GM19438 (cell line): ENCODE measurements at regions not wholly inside any gene's neighbourhood (a gene's known extent, or its start where the extent isn't known, plus 50 kb on each side); places are given as distances from the start of the nearest gene placed in this dataset.
"Not testable (repeated sequence)": the region's sequence is repeated elsewhere in the genome, so short reads cannot be mapped to it uniquely, and the experiment has no call there.

ENCODE experiments used
- ATAC-seq: cut with Tn5 transposase; IDR thresholded peaks from one replicate; pipeline ENCODE4 v1.9.1; 2021; ENCODE audit warnings: low read depth; ENCODE audit not compliant: unreplicated experiment

DNA sequence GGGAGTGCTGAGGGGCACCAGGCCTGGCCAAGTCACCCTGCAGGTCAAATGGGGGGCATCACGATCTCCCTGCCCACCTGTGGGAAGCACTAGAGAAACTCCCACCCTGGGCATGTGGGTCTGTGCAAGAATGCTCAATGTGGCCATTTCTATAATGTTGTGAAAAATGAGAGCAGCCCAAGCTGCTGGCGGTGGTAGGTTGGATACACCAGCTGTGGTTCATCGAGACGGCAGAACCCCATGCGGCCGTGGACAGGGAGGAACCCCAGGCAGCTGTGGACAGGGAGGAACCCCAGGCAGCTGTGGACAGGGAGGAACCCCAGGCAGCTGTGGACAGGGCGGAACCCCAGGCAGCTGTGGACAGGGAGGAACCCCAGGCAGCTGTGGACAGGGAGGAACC is 129.1 kb downstream of the BRD1 start:
- not testable (repeated sequence) for ATAC-seq

- ATAC-seq: no peak
Measured at GRCh38 chr22:49697047-49697446, 130.6 kb downstream of the BRD1 start.

DNA sequence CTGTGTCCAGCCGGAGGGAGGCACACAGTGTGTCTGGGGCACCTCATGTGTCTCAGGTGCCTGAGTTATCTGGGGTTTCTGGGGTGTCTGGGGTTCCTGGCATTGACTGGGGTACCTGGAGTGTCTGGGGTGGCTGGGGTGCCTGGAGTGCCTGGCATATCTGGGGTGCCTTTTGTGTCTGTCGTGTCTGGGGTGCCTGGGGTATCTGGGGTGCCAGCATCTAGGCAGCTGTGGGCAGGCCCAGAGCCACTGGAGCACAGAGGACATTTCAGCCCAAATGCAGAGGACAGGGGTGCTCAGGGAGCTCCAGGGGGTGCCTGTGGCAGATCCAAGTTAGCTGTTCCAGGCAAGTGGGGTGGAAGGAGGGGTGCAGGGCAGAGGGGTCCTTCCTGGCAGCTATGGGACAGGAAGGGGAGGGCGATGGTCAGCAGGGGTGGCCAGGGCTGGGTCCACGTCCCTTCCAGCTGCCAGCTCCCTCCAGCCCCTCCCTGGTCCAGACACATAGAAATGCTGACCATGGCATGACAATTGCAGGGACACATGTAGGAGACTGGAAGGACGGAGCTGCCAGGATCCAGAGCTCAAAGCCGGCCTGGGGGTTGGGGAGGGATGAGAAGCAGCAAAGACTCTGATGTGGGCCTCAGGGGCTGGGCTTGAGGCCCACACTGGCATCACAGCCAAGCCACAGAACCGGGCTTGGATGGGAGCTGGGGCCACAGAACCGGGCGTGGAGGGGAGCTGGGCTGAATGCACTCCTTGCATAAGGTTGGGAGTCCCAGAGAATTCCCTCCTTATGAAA is 133.0 kb downstream of the BRD1 start:
- no peak for ATAC-seq

GRCh38 chr22:49693848-49694247 is 133.8 kb downstream of the BRD1 start:
- ATAC-seq: no peak

DNA sequence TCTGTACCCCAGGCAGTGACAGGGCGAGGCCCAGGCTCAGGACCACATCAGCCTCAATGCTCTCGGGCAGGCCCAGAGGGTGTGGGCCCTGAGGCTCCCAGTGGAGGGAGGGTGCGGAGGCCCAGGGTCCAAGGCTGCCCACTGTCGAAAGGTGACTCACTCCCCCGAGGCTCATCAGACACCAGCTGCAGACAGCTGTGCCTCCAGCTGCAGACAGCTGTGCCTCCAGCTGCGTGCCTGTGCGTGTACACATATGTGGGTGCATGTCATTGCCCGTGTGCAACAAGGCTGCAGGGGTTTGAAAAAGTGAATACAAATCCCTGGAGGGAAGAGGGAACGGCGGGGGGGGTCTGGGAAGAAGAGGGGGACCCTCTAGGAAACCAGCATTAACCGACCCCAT is 134.3 kb downstream of the BRD1 start:
- ATAC-seq: no peak

- ATAC-seq: no peak
Measured at GRCh38 chr22:49692499-49693225, 135.0 kb downstream of the BRD1 start.

GRCh38 chr22:49691256-49691655 is 136.4 kb downstream of the BRD1 start:
- no peak for ATAC-seq

GRCh38 chr22:49690454-49690853 is 137.2 kb downstream of the BRD1 start:
- no peak for ATAC-seq

DNA sequence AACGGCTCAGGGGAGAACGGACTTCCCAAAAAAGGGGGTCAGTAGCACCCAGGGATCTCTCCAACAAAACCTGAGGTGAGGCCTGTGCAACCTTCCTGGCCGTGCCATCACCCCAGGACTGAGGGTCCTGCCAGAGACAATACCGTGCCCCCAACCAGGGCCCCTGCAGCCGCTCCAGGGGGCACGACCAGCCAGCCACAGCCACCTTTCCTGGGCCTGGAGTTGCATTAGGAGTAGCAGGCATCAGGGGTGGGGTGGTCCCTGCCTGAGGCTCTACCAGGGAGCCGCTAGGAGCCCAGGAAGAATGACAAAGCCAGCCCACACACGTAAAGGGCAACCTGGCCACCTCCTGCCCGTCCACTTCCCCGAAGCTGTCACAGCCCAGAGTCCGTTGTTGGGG is 137.8 kb downstream of the BRD1 start:
- no peak for ATAC-seq

DNA sequence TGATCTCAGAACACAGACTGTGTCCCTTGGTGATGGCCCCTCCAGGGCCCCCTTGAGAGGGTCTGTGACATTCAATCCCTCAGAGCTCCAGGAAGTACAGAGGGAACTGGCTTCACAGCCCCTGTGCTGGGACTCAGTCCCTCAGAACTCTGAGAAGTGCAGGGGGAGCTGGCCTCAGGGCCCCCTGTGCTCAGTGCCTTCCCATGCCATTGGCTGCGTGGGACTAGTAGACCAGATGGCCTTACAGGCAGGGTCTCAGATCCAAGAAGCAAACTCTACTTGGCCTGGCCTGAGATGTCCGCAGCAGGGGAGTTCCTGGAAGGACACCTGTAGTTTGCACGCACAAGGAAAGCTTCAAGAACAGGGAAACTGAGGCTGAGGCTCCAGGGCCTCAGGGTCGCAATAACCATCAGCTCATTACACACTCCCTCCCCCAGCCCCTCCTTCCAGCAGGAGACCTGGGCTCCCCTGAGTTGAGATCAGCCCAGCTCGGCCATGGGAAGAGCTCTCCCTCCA is 138.4 kb downstream of the BRD1 start:
- no peak for ATAC-seq

DNA sequence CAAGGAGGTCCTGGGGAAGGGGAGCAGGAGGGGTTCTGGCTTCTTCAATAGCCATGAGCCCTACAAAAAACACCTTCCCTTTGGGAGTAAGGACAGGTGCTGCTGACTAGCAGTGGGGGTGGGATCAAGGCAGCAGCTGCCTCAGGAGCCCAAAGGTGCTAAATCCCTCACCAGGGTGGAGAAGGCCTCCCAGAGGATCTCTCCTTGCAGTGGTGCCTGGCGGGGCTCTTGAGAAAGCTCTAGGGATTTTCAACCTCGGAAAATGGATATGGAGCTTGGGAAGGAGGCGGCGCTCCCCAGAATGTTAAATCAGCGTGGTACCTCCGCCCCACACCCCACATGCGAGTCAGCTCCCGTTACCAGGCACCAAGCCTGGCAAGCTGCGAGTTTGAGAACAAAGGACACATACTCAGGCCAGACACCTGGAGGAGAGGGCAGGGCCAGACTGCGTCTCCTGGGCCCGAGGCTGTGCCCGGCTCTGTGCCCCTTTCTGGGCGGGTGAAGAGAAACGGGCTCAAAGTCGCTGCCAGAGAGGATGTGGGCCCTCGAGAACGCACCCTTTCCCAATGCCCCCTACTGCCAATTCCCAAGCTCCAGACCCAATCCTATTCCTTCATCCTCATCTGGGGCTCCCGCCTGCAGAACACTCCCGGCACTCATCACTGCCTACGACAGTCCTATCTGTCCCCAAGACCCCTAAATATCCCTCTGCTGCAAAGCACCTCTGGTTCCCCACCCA is 139.0 kb downstream of the BRD1 start:
- ATAC-seq: no peak

DNA sequence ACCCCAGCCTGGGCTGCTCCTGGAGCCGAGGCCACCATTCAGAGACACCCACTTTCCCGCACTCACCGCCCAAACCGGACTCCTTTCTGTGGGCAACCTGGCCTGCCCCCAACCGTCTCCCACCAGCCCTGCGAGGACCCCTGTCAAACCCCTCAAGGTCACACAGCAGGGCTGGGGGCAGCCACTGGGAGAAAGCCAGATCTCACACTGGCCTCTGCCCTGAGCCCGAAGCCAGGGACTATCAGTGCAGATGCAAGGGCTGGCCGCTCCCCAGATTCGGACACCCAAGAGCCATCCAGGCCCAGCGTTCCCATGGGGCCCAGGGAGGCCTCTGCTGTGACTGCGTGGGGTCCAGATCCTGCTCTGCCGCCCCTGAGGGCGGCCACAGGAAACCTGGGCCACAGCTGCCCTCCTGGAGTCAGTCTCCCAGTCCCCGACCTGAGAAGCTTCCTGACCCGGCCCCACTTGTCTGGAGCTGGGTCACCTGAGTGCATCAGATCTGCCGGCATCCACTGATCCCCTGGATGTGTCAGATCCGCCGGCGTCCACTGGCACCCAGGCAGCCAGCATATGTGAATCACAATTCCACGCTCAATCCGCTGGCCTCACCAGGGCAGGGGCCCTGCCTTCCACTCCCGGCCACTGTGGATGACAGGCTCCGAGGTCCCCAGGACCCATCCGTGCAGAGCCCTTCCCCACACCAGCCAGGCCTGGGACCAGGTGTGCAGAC is 139.7 kb downstream of the BRD1 start:
- ATAC-seq: no peak

- ATAC-seq: no peak
Measured at GRCh38 chr22:49687333-49687732, 140.3 kb downstream of the BRD1 start.

GRCh38 chr22:49686495-49687219 is 141.0 kb downstream of the BRD1 start:
- ATAC-seq: no peak

DNA sequence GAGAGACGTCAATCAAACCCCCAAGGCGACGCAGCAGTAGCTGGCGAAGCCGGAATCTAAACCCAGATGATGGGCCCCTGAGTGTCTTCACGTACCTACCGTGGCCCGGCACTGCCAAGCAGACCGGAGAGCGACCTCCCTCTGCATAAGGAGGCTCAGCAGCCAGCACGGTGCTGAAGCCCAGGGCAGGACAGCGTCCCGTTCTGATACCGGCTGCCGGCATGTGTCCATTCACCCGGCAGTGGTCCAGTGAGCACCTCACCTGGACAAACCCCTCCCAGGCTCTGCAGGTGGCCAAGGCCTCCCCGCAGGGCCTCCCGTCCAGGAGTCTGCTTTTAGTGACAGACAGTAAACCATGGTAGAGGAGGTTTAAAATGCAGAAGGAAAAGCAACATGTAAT is 142.0 kb downstream of the BRD1 start:
- no peak for ATAC-seq

DNA sequence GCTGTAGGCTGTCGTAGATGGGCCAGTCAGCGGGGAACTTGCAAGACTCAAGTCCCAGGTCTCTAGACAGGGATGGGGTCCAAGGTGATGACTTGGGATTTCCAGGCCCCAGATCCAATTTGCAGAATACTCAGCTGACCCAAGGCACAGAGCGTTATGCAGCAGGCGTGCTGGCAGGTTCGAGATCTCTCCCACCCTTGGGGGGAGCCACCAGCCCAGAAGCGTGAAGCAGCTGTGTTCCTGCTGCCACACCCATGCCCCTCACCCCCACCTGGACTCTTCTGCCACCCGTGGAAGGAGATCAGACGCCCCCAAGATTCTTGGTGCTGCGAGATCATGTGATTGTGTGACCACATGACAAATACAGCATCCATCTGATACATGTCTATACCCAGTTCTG is 142.6 kb downstream of the BRD1 start:
- ATAC-seq: no peak

- no peak for ATAC-seq
Measured at GRCh38 chr22:49683032-49683431, 144.6 kb downstream of the BRD1 start.

- not testable (repeated sequence) for ATAC-seq
Measured at GRCh38 chr22:49680819-49681218, 146.9 kb downstream of the BRD1 start.

DNA sequence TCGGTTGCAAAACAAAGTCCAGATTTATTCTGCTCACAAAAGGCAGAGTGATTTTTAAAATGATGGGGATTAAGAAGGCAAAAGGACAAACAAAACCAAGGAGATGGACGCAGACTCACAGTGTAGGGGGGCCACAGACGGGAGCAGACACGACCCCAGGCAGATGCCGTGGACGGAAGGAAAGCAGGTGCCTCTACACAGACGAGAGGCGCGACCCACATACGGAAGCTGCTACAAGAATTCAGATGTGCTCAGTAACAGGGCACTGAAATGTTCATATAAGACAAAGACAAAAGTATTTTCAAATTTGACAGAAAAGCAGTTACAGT is 148.9 kb downstream of the BRD1 start:
- no peak for ATAC-seq
